HCT116 (cell line): ENCODE measurements at regions not wholly inside any gene's neighbourhood (a gene's known extent, or its start where the extent isn't known, plus 50 kb on each side); places are given as distances from the start of the nearest gene placed in this dataset.

ENCODE experiments used
- ATAC-seq: fragments of 200-7000 bp; cut with Tn5 transposase; 2 replicates; pipeline ENCODE4 v1.9.1; 2020; ENCODE audit warnings: mild to moderate bottlenecking, moderate library complexity
- BruUV-seq: library from RNA; stranded (reverse); fragments of 400-500 nt; replicated peaks from 2 replicates; lab custom pipeline; 2021; lab: Mats Ljungman, UMichigan
- CTCF ChIA-PET: fragments of 300-600 bp; sonication (Branson Sonifier 250); formaldehyde crosslinking; loops from one replicate; lab custom pipeline; 2021; ENCODE audit warnings: antibody characterized with exemption; lab: Charles Lee
- POLR2A ChIA-PET: fragments of 300-600, 350-600 bp; sonication (Branson Sonifier 250); formaldehyde crosslinking; loops from one replicate; lab custom pipeline; 2021; ENCODE audit warnings: antibody characterized with exemption; lab: Charles Lee
- RAD21 ChIA-PET, 2 experiments: fragments of 300-600 bp; sonication (Branson Sonifier 250); formaldehyde crosslinking; loops; one replicate each; lab custom pipeline; 2023; ENCODE audit warnings: low total read pairs in 2 of 2; ENCODE audit not compliant: uncharacterized antibody in 2 of 2, unreplicated experiment in 2 of 2, low non-redundant PET in 1 of 2; lab: Charles Lee
- DNase-seq: peaks from one replicate; pipeline ENCODE4 v3.0.0-alpha.2; 2010; ENCODE audit warnings: low read depth, low spot score
- H2AFZ ChIP-seq: fragments of 200-600 bp; shearing (Covaris generic), sonication (generic); 2 replicates; pipeline ENCODE4 v1.6.1; 2017; ENCODE audit warnings: low read depth, mixed run types, mixed read lengths, antibody characterized with exemption, low read length; ENCODE audit not compliant: poor library complexity, severe bottlenecking
- H3K27ac ChIP-seq: 2 replicates; pipeline ENCODE4 v1.5.1; 2012; ENCODE audit warnings: low read depth, low read length
- H3K27me3 ChIP-seq: fragments of 200-600 bp; sonication (generic); 2 replicates; pipeline ENCODE4 v1.6.1; 2016; ENCODE audit warnings: mixed run types, low read length, mixed read lengths; ENCODE audit not compliant: insufficient read depth
- H3K36me3 ChIP-seq, 2 experiments: fragments of 200-500 bp in 1 of 2; fragments of 200-600 bp in 1 of 2; sonication (Bioruptor generic) in 1 of 2; sonication (generic) in 1 of 2; 2 replicates each; pipeline versions ENCODE4 v1.5.1 to v1.6.1; 2014 to 2016; ENCODE audit warnings: low read length in 2 of 2, inconsistent platforms in 1 of 2, mixed read lengths in 1 of 2, mixed run types in 1 of 2; ENCODE audit not compliant: insufficient read depth in 2 of 2, control insufficient read depth in 1 of 2
- H3K4me1 ChIP-seq, 2 experiments: fragments of 200-600 bp in 1 of 2; sonication (generic) in 1 of 2; 2 replicates each; pipeline versions ENCODE4 v1.5.1 to v1.6.1; 2012 to 2017; ENCODE audit warnings: low read length in 2 of 2, inconsistent platforms in 1 of 2, mild to moderate bottlenecking in 1 of 2, mixed read lengths in 1 of 2, mixed run types in 1 of 2, moderate library complexity in 1 of 2; ENCODE audit not compliant: insufficient read depth in 2 of 2, control insufficient read depth in 1 of 2
- H3K4me2 ChIP-seq: fragments of 200-600 bp; sonication (generic); 2 replicates; pipeline ENCODE4 v1.6.1; 2017; ENCODE audit warnings: mixed run types, low read length, mixed read lengths
- H3K4me3 ChIP-seq, 2 experiments: fragments of 200-600 bp in 1 of 2; sonication (generic) in 1 of 2; replicated peaks in 1 of 2; 2 replicates each; pipeline ENCODE4 v1.5.1; 2011 to 2016; ENCODE audit warnings: low read length in 2 of 2, control low read depth in 1 of 2, low read depth in 1 of 2, mild to moderate bottlenecking in 1 of 2, mixed read lengths in 1 of 2, mixed run types in 1 of 2
- H3K79me2 ChIP-seq: fragments of 200-600 bp; sonication (generic); 2 replicates; pipeline ENCODE4 v1.6.1; 2017; ENCODE audit warnings: mild to moderate bottlenecking, mixed run types, low read length, moderate library complexity, mixed read lengths; ENCODE audit not compliant: insufficient read depth
- H3K9ac ChIP-seq: fragments of 200-600 bp; sonication (generic); 2 replicates; pipeline ENCODE4 v1.6.1; 2016; ENCODE audit warnings: low read length, mixed read lengths
- H3K9me2 ChIP-seq: fragments of 200-600 bp; sonication (generic), shearing (Covaris generic); 2 replicates; pipeline ENCODE4 v1.6.1; 2017; ENCODE audit warnings: mixed run types, mild to moderate bottlenecking, moderate library complexity; ENCODE audit not compliant: insufficient read depth
- H3K9me3 ChIP-seq, 2 experiments: fragments of 200-500 bp in 1 of 2; fragments of 200-600 bp in 1 of 2; sonication (Bioruptor generic) in 1 of 2; sonication (generic) in 1 of 2; 2 replicates each; pipeline ENCODE4 v1.6.1; 2014 to 2017; ENCODE audit warnings: low read length in 2 of 2, mixed read lengths in 2 of 2, inconsistent platforms in 1 of 2, low read depth in 1 of 2, mild to moderate bottlenecking in 1 of 2, mixed run types in 1 of 2, moderate library complexity in 1 of 2; ENCODE audit not compliant: control insufficient read depth in 1 of 2, insufficient read depth in 1 of 2
- H4K20me1 ChIP-seq: fragments of 200-600 bp; sonication (generic), shearing (Covaris generic); 2 replicates; pipeline ENCODE4 v1.6.1; 2017; ENCODE audit warnings: mixed run types, mild to moderate bottlenecking, moderate library complexity; ENCODE audit not compliant: insufficient read depth
- CEBPB ChIP-seq: IDR thresholded peaks from 2 replicates; pipeline ENCODE4 v1.6.1; 2012; ENCODE audit warnings: low read depth
- EGR1 ChIP-seq: IDR thresholded peaks from 2 replicates; pipeline ENCODE4 v1.6.1; 2012; ENCODE audit warnings: low read depth
- EZH2 ChIP-seq: fragments of 200-600 bp; sonication (generic); IDR thresholded peaks from 2 replicates; pipeline ENCODE4 v1.6.1; 2017; ENCODE audit warnings: antibody characterized with exemption, mixed run types
- FOSL1 ChIP-seq: IDR thresholded peaks from 2 replicates; pipeline ENCODE4 v1.6.1; 2012; ENCODE audit warnings: low read depth
- JUND ChIP-seq: IDR thresholded peaks from 2 replicates; pipeline ENCODE4 v1.6.1; 2012
- POLR2AphosphoS5 ChIP-seq: IDR thresholded peaks from 2 replicates; pipeline ENCODE4 v1.6.1; 2011; ENCODE audit warnings: mild to moderate bottlenecking, low read depth, low read length, moderate library complexity
- RAD21 ChIP-seq: IDR thresholded peaks from 2 replicates; pipeline ENCODE4 v1.6.1; 2012; ENCODE audit warnings: low read depth, mild to moderate bottlenecking
- SIN3A ChIP-seq: IDR thresholded peaks from 2 replicates; pipeline ENCODE4 v1.6.1; 2012; ENCODE audit warnings: low read depth
- SP1 ChIP-seq: IDR thresholded peaks from 2 replicates; pipeline ENCODE4 v1.6.1; 2012; ENCODE audit warnings: low read depth
- SRF ChIP-seq: IDR thresholded peaks from 2 replicates; pipeline ENCODE4 v1.6.1; 2012; ENCODE audit warnings: low read depth
- TCF7L2 ChIP-seq: IDR thresholded peaks from 2 replicates; pipeline ENCODE4 v1.7.0; 2011; ENCODE audit warnings: borderline replicate concordance, inconsistent platforms; ENCODE audit not compliant: insufficient read depth, insufficient read length; ENCODE audit errors: extremely low read depth
- YY1 ChIP-seq: IDR thresholded peaks from 2 replicates; pipeline ENCODE4 v1.6.1; 2011; ENCODE audit warnings: low read length, low read depth, moderate library complexity, mild to moderate bottlenecking; ENCODE audit not compliant: insufficient replicate concordance; ENCODE audit errors: extremely low read depth
- ZBTB33 ChIP-seq: IDR thresholded peaks from 2 replicates; pipeline ENCODE4 v1.6.1; 2011; ENCODE audit warnings: mild to moderate bottlenecking, low read length, moderate library complexity; ENCODE audit not compliant: insufficient replicate concordance; ENCODE audit errors: extremely low read depth
- ZFX ChIP-seq: fragments of 450-650 bp; IDR thresholded peaks from 2 replicates; pipeline ENCODE4 v1.6.1; 2017
- ZNF274 ChIP-seq: fragments of 200-500 bp; sonication (Bioruptor generic); IDR thresholded peaks from 2 replicates; pipeline ENCODE4 v1.6.1; 2014; ENCODE audit warnings: mild to moderate bottlenecking, low read depth, low read length, inconsistent platforms
- intact Hi-C: fragments of 100-400 bp; cut with micrococcal nuclease; formaldehyde crosslinking; loops from 2 replicates; pipeline ENCODE4 v1.10.0; 2022
- TF ChIP-seq, protein P1 (sequence below): IDR thresholded peaks from 2 replicates; pipeline ENCODE4 v1.6.1; 2012
- TF ChIP-seq, protein P2 (sequence below), 3 experiments: fragments of 200-600 bp in 1 of 3; sonication (generic) in 1 of 3; IDR thresholded peaks in 2 of 3; conservative IDR thresholded peaks in 1 of 3; 2 replicates each; pipeline ENCODE4 v1.5.1; 2012 to 2017; ENCODE audit warnings: low read depth in 2 of 3, low read length in 2 of 3, antibody characterized with exemption in 1 of 3, borderline replicate concordance in 1 of 3, control low read depth in 1 of 3, mild to moderate bottlenecking in 1 of 3, mixed read lengths in 1 of 3, mixed run types in 1 of 3, moderate library complexity in 1 of 3; ENCODE audit not compliant: insufficient read depth in 1 of 3
- TF ChIP-seq, protein P3 (sequence below): IDR thresholded peaks from 2 replicates; pipeline ENCODE4 v1.6.1; 2012
- TF ChIP-seq, protein P4 (sequence below): IDR thresholded peaks from 2 replicates; pipeline ENCODE4 v1.6.1; 2012; ENCODE audit warnings: low read depth

DNA sequence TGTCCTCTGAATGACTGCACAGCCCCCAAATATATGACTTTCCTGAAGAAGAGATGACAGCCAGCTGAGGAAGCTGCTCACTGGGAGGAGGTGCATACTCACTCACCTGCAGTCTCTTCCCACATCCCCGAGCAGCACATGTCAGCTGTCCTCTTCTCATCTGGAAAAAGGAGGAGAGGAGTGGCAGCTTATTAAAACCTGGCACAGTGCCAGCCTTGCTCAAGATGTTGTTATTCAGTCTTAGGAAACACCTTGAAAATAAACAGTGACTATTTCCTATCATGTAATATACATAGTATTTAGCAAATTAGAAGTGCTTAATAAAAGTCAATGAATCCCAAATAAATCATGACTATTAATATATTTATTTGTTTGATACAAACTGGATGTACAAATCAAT lies 232.9 kb downstream of the EPM2A start:
- Histone ChIP-seq H3K4me1 (no peaks in the 10 kb centered on the region), H2AFZ (no peak overlapping the region), H3K9me2 (no peaks in the 10 kb centered on the region), H3K36me3 (no peaks in the 10 kb centered on the region), H3K4me3 (no peak overlapping the region), H3K27ac (no peak overlapping the region), H3K9me3 (no peaks in the 10 kb centered on the region), H3K79me2 (no peaks in the 10 kb centered on the region), H3K9ac (no peak overlapping the region), H4K20me1 (no peaks in the 10 kb centered on the region), H3K4me2 (no peak overlapping the region), H3K27me3 (no peaks in the 10 kb centered on the region)
- BruUV-seq = no TSS peak
- RAD21 ChIA-PET = no interaction called here
- ATAC-seq = no peak
- CTCF ChIA-PET = no interaction called here
- POLR2A ChIA-PET = no interaction called here
- no peak for DNase-seq
- intact Hi-C loops = no loop called here
- no peak for TF ChIP-seq POLR2AphosphoS5
- TF ChIP-seq, protein P1, sequence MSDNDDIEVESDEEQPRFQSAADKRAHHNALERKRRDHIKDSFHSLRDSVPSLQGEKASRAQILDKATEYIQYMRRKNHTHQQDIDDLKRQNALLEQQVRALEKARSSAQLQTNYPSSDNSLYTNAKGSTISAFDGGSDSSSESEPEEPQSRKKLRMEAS = no peak
- TF ChIP-seq CEBPB = no peak
- TF ChIP-seq EZH2 = no peak
- TF ChIP-seq, protein P2, sequence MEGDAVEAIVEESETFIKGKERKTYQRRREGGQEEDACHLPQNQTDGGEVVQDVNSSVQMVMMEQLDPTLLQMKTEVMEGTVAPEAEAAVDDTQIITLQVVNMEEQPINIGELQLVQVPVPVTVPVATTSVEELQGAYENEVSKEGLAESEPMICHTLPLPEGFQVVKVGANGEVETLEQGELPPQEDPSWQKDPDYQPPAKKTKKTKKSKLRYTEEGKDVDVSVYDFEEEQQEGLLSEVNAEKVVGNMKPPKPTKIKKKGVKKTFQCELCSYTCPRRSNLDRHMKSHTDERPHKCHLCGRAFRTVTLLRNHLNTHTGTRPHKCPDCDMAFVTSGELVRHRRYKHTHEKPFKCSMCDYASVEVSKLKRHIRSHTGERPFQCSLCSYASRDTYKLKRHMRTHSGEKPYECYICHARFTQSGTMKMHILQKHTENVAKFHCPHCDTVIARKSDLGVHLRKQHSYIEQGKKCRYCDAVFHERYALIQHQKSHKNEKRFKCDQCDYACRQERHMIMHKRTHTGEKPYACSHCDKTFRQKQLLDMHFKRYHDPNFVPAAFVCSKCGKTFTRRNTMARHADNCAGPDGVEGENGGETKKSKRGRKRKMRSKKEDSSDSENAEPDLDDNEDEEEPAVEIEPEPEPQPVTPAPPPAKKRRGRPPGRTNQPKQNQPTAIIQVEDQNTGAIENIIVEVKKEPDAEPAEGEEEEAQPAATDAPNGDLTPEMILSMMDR (IDR thresholded peaks at IDR 0.05 in 2 of 3, conservative IDR thresholded peaks at IDR 0.05 in 1 of 3; ENCODE audit: borderline replicate concordance in 1 of 3, insufficient read depth in 1 of 3, low read depth in 2 of 3, low read length in 2 of 3) = no peak
- no peak for TF ChIP-seq ZFX
- TF ChIP-seq YY1 = no peak
- no peak for TF ChIP-seq RAD21
- no peak for TF ChIP-seq FOSL1
- no peak for TF ChIP-seq SRF
- no peak for TF ChIP-seq SIN3A
- no peak for TF ChIP-seq SP1
- TF ChIP-seq ZBTB33 = no peak
- no peak for TF ChIP-seq EGR1
- TF ChIP-seq JUND = no peak
- no peak for TF ChIP-seq ZNF274
- TF ChIP-seq, protein P3, sequence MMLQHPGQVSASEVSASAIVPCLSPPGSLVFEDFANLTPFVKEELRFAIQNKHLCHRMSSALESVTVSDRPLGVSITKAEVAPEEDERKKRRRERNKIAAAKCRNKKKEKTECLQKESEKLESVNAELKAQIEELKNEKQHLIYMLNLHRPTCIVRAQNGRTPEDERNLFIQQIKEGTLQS = no peak
- TF ChIP-seq, protein P4, sequence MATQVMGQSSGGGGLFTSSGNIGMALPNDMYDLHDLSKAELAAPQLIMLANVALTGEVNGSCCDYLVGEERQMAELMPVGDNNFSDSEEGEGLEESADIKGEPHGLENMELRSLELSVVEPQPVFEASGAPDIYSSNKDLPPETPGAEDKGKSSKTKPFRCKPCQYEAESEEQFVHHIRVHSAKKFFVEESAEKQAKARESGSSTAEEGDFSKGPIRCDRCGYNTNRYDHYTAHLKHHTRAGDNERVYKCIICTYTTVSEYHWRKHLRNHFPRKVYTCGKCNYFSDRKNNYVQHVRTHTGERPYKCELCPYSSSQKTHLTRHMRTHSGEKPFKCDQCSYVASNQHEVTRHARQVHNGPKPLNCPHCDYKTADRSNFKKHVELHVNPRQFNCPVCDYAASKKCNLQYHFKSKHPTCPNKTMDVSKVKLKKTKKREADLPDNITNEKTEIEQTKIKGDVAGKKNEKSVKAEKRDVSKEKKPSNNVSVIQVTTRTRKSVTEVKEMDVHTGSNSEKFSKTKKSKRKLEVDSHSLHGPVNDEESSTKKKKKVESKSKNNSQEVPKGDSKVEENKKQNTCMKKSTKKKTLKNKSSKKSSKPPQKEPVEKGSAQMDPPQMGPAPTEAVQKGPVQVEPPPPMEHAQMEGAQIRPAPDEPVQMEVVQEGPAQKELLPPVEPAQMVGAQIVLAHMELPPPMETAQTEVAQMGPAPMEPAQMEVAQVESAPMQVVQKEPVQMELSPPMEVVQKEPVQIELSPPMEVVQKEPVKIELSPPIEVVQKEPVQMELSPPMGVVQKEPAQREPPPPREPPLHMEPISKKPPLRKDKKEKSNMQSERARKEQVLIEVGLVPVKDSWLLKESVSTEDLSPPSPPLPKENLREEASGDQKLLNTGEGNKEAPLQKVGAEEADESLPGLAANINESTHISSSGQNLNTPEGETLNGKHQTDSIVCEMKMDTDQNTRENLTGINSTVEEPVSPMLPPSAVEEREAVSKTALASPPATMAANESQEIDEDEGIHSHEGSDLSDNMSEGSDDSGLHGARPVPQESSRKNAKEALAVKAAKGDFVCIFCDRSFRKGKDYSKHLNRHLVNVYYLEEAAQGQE = no peak
- no peak for TF ChIP-seq TCF7L2
